HCT116 (cell line): ENCODE measurements at regions not wholly inside any gene's neighbourhood (a gene's known extent, or its start where the extent isn't known, plus 50 kb on each side); places are given as distances from the start of the nearest gene placed in this dataset.

Source experiments
- CEBPB ChIP-seq: IDR thresholded peaks from 2 replicates; pipeline ENCODE4 v1.6.1; 2012; ENCODE audit warnings: low read depth
- ELF1 ChIP-seq: IDR thresholded peaks from 2 replicates; pipeline ENCODE4 v1.6.1; 2012; ENCODE audit warnings: low read depth, borderline replicate concordance
- EZH2 ChIP-seq: fragments of 200-600 bp; sonication (generic); IDR thresholded peaks from 2 replicates; pipeline ENCODE4 v1.6.1; 2017; ENCODE audit warnings: antibody characterized with exemption, mixed run types
- EZH2phosphoT487 ChIP-seq: fragments of 200-600 bp; IDR thresholded peaks from 2 replicates; pipeline ENCODE4 v1.6.1; 2018; ENCODE audit warnings: antibody characterized with exemption, borderline replicate concordance
- FOSL1 ChIP-seq: IDR thresholded peaks from 2 replicates; pipeline ENCODE4 v1.6.1; 2012; ENCODE audit warnings: low read depth
- POLR2A ChIP-seq: IDR thresholded peaks from 2 replicates; pipeline ENCODE4 v1.7.0; 2011; ENCODE audit warnings: borderline replicate concordance; ENCODE audit not compliant: insufficient read depth, insufficient read length; ENCODE audit errors: extremely low read depth
- POLR2AphosphoS5 ChIP-seq: IDR thresholded peaks from 2 replicates; pipeline ENCODE4 v1.6.1; 2011; ENCODE audit warnings: mild to moderate bottlenecking, low read depth, low read length, moderate library complexity
- SIN3A ChIP-seq: IDR thresholded peaks from 2 replicates; pipeline ENCODE4 v1.6.1; 2012; ENCODE audit warnings: low read depth
- TCF7L2 ChIP-seq: IDR thresholded peaks from 2 replicates; pipeline ENCODE4 v1.7.0; 2011; ENCODE audit warnings: borderline replicate concordance, inconsistent platforms; ENCODE audit not compliant: insufficient read depth, insufficient read length; ENCODE audit errors: extremely low read depth
- YY1 ChIP-seq: IDR thresholded peaks from 2 replicates; pipeline ENCODE4 v1.6.1; 2011; ENCODE audit warnings: low read length, low read depth, moderate library complexity, mild to moderate bottlenecking; ENCODE audit not compliant: insufficient replicate concordance; ENCODE audit errors: extremely low read depth
- ZFX ChIP-seq: fragments of 450-650 bp; IDR thresholded peaks from 2 replicates; pipeline ENCODE4 v1.6.1; 2017
- ZNF274 ChIP-seq: fragments of 200-500 bp; sonication (Bioruptor generic); IDR thresholded peaks from 2 replicates; pipeline ENCODE4 v1.6.1; 2014; ENCODE audit warnings: mild to moderate bottlenecking, low read depth, low read length, inconsistent platforms
- TF ChIP-seq, protein P1 (sequence below), 3 experiments: fragments of 200-600 bp in 1 of 3; sonication (generic) in 1 of 3; IDR thresholded peaks in 2 of 3; conservative IDR thresholded peaks in 1 of 3; 2 replicates each; pipeline ENCODE4 v1.5.1; 2012 to 2017; ENCODE audit warnings: low read depth in 2 of 3, low read length in 2 of 3, antibody characterized with exemption in 1 of 3, borderline replicate concordance in 1 of 3, control low read depth in 1 of 3, mild to moderate bottlenecking in 1 of 3, mixed read lengths in 1 of 3, mixed run types in 1 of 3, moderate library complexity in 1 of 3; ENCODE audit not compliant: insufficient read depth in 1 of 3
- TF ChIP-seq, protein P2 (sequence below): IDR thresholded peaks from 2 replicates; pipeline ENCODE4 v1.6.1; 2012; ENCODE audit warnings: low read depth

DNA sequence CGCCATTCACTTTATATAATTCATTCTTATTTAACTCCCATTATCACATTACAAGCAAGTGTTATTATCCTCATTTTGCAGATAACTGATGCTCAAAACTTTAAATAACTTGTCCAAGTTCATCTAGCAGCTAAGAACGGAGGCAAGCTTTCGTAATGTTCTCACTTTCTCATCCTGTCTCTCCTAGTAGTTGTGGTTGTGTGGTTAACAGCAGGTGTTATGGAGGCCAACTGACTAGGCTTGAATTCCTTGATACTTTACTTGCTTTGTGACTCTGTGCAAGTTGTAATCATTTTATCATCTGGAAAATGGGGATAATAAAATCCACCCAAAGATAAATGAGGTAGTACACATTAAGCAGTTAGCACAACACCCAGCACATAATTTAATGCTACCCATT lies 109.9 kb upstream of the PTPN13 start:
- TF ChIP-seq, protein P1, sequence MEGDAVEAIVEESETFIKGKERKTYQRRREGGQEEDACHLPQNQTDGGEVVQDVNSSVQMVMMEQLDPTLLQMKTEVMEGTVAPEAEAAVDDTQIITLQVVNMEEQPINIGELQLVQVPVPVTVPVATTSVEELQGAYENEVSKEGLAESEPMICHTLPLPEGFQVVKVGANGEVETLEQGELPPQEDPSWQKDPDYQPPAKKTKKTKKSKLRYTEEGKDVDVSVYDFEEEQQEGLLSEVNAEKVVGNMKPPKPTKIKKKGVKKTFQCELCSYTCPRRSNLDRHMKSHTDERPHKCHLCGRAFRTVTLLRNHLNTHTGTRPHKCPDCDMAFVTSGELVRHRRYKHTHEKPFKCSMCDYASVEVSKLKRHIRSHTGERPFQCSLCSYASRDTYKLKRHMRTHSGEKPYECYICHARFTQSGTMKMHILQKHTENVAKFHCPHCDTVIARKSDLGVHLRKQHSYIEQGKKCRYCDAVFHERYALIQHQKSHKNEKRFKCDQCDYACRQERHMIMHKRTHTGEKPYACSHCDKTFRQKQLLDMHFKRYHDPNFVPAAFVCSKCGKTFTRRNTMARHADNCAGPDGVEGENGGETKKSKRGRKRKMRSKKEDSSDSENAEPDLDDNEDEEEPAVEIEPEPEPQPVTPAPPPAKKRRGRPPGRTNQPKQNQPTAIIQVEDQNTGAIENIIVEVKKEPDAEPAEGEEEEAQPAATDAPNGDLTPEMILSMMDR (IDR thresholded peaks at IDR 0.05 in 2 of 3, conservative IDR thresholded peaks at IDR 0.05 in 1 of 3; ENCODE audit: borderline replicate concordance in 1 of 3, insufficient read depth in 1 of 3, low read depth in 2 of 3, low read length in 2 of 3) = no peak
- TF ChIP-seq YY1 (no peak), POLR2A (no peak), CEBPB (no peak), EZH2 (no peak), EZH2phosphoT487 (no peak), ELF1 (no peak), POLR2AphosphoS5 (no peak), ZFX (no peak), TCF7L2 (no peak), ZNF274 (no peak), SIN3A (no peak), FOSL1 (no peak)
- TF ChIP-seq, protein P2, sequence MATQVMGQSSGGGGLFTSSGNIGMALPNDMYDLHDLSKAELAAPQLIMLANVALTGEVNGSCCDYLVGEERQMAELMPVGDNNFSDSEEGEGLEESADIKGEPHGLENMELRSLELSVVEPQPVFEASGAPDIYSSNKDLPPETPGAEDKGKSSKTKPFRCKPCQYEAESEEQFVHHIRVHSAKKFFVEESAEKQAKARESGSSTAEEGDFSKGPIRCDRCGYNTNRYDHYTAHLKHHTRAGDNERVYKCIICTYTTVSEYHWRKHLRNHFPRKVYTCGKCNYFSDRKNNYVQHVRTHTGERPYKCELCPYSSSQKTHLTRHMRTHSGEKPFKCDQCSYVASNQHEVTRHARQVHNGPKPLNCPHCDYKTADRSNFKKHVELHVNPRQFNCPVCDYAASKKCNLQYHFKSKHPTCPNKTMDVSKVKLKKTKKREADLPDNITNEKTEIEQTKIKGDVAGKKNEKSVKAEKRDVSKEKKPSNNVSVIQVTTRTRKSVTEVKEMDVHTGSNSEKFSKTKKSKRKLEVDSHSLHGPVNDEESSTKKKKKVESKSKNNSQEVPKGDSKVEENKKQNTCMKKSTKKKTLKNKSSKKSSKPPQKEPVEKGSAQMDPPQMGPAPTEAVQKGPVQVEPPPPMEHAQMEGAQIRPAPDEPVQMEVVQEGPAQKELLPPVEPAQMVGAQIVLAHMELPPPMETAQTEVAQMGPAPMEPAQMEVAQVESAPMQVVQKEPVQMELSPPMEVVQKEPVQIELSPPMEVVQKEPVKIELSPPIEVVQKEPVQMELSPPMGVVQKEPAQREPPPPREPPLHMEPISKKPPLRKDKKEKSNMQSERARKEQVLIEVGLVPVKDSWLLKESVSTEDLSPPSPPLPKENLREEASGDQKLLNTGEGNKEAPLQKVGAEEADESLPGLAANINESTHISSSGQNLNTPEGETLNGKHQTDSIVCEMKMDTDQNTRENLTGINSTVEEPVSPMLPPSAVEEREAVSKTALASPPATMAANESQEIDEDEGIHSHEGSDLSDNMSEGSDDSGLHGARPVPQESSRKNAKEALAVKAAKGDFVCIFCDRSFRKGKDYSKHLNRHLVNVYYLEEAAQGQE = no peak
